DOHH2 (cell line): ENCODE measurements at regions not wholly inside any gene's neighbourhood (a gene's known extent, or its start where the extent isn't known, plus 50 kb on each side); places are given as distances from the start of the nearest gene placed in this dataset.

Experiments
- H3F3A ChIP-seq: fragments of 200-600 bp; sonication (generic), shearing (Covaris generic); 2 replicates; pipeline ENCODE4 v1.6.0; 2016; ENCODE audit warnings: antibody characterized with exemption, mild to moderate bottlenecking; ENCODE audit not compliant: control insufficient read depth, insufficient read depth
- H3K27ac ChIP-seq: fragments of 200-600 bp; sonication (generic); 2 replicates; pipeline ENCODE4 v1.5.1; 2014; ENCODE audit warnings: low read depth, mild to moderate bottlenecking, low read length, moderate library complexity
- H3K27me3 ChIP-seq: fragments of 200-600 bp; sonication (generic); 2 replicates; pipeline ENCODE4 v1.6.1; 2014; ENCODE audit warnings: mild to moderate bottlenecking, low read length, mixed read lengths; ENCODE audit not compliant: control insufficient read depth
- H3K36me3 ChIP-seq: fragments of 200-600 bp; sonication (generic); 2 replicates; pipeline ENCODE4 v1.6.1; 2014; ENCODE audit warnings: mild to moderate bottlenecking, low read length, moderate library complexity, mixed read lengths; ENCODE audit not compliant: control insufficient read depth
- H3K4me1 ChIP-seq: fragments of 200-600 bp; sonication (generic); 2 replicates; pipeline ENCODE4 v1.6.1; 2014; ENCODE audit warnings: mild to moderate bottlenecking, low read length, mixed read lengths; ENCODE audit not compliant: control insufficient read depth
- H3K4me2 ChIP-seq: fragments of 200-600 bp; sonication (generic); 2 replicates; pipeline ENCODE4 v1.6.0; 2014; ENCODE audit warnings: mild to moderate bottlenecking, low read length, moderate library complexity
- H3K4me3 ChIP-seq: fragments of 200-600 bp; sonication (generic); 2 replicates; pipeline ENCODE4 v1.5.1; 2014; ENCODE audit warnings: mild to moderate bottlenecking, low read length, mixed read lengths
- H3K79me2 ChIP-seq: fragments of 200-600 bp; sonication (generic); 2 replicates; pipeline ENCODE4 v1.6.1; 2014; ENCODE audit warnings: mild to moderate bottlenecking, low read length, mixed read lengths; ENCODE audit not compliant: control insufficient read depth
- H3K9me2 ChIP-seq: fragments of 200-600 bp; sonication (generic); replicated peaks from 2 replicates; pipeline ENCODE4 v1.6.1; 2014; ENCODE audit warnings: mild to moderate bottlenecking, low read length, mixed read lengths; ENCODE audit not compliant: control insufficient read depth
- H3K9me3 ChIP-seq: fragments of 200-600 bp; sonication (generic); 2 replicates; pipeline ENCODE4 v1.6.1; 2014; ENCODE audit warnings: antibody characterized with exemption, low read length, mixed read lengths; ENCODE audit not compliant: control insufficient read depth, insufficient read depth
- H4K20me1 ChIP-seq: fragments of 200-600 bp; sonication (generic); 2 replicates; pipeline ENCODE4 v1.6.0; 2014; ENCODE audit warnings: low read depth, mild to moderate bottlenecking, antibody characterized with exemption, low read length, moderate library complexity; ENCODE audit not compliant: control insufficient read depth, insufficient read depth
- CTCF ChIP-seq: fragments of 200-600 bp; sonication (generic); IDR thresholded peaks from one replicate; pipeline ENCODE4 v1.5.1; 2014; ENCODE audit warnings: antibody characterized with exemption, mild to moderate bottlenecking, low read depth, low read length; ENCODE audit not compliant: poor library complexity, severe bottlenecking
- EZH2phosphoT487 ChIP-seq: fragments of 200-600 bp; sonication (generic); IDR thresholded peaks from 2 replicates; pipeline ENCODE4 v1.6.1; 2017; ENCODE audit warnings: borderline replicate concordance, mild to moderate bottlenecking, antibody characterized with exemption, low read length, moderate library complexity, mixed read lengths

- Histone ChIP-seq H3K9me3 (no peaks in the 10 kb centered on the region), H3K36me3 (no peaks in the 10 kb centered on the region), H3K4me2 (no peak overlapping the region), H3K79me2 (no peaks in the 10 kb centered on the region), H3K9me2 (no peaks in the 10 kb centered on the region), H3K27me3 (no peaks in the 10 kb centered on the region), H3K4me1 (no peaks in the 10 kb centered on the region), H3F3A (no peaks in the 10 kb centered on the region), H3K27ac (no peak overlapping the region), H3K4me3 (no peak overlapping the region), H4K20me1 (no peaks in the 10 kb centered on the region)
- TF ChIP-seq EZH2phosphoT487, result no peak
- TF ChIP-seq CTCF, result no peak
Measured at GRCh38 chr16:13702614-13703013, 217.3 kb upstream of the ERCC4 start.

GRCh38 chr16:13708347-13709120, 211.4 kb upstream of the ERCC4 start:
- H3K79me2 ChIP-seq, result no peaks in the 10 kb centered on the region
- H3K27ac ChIP-seq, result no peak overlapping the region
- no peaks in the 10 kb centered on the region for H3K9me2 ChIP-seq
- no peaks in the 10 kb centered on the region for H3K27me3 ChIP-seq
- H4K20me1 ChIP-seq, result no peaks in the 10 kb centered on the region
- no peak overlapping the region for H3K4me3 ChIP-seq
- H3F3A ChIP-seq, result no peaks in the 10 kb centered on the region
- no peaks in the 10 kb centered on the region for H3K9me3 ChIP-seq
- no peak overlapping the region for H3K4me2 ChIP-seq
- no peaks in the 10 kb centered on the region for H3K36me3 ChIP-seq
- H3K4me1 ChIP-seq, result no peaks in the 10 kb centered on the region
- TF ChIP-seq CTCF (no peak), EZH2phosphoT487 (no peak)

- Histone ChIP-seq H3K4me3 (no peak overlapping the region), H3K4me1 (no peaks in the 10 kb centered on the region), H3K9me3 (no peaks in the 10 kb centered on the region), H3F3A (no peaks in the 10 kb centered on the region), H3K79me2 (no peaks in the 10 kb centered on the region), H3K27ac (no peak overlapping the region), H3K9me2 (no peaks in the 10 kb centered on the region), H3K36me3 (no peaks in the 10 kb centered on the region), H4K20me1 (no peaks in the 10 kb centered on the region), H3K4me2 (no peak overlapping the region), H3K27me3 (no peaks in the 10 kb centered on the region)
- TF ChIP-seq EZH2phosphoT487 (no peak), CTCF (no peak)
Measured at GRCh38 chr16:13718748-13719147, 201.2 kb upstream of the ERCC4 start.
